T-cell (primary cell): ENCODE measurements at regions not wholly inside any gene's neighbourhood (a gene's known extent, or its start where the extent isn't known, plus 50 kb on each side); places are given as distances from the start of the nearest gene placed in this dataset.

Source experiments
- ATAC-seq, 4 experiments: fragments of 200-7000 bp in 3 of 4; fragments of 150-1000 bp in 1 of 4; cut with Tn5 transposase; replicated peaks in 1 of 4; 1 replicate in 3 of 4; 2 replicates in 1 of 4; pipeline ENCODE4 v1.10.0; 2021; ENCODE audit warnings: moderate library complexity in 3 of 4, mild to moderate bottlenecking in 2 of 4, moderate number of reproducible peaks in 1 of 4
- CTCF ChIA-PET, 2 donors: fragments of 300-600 bp; sonication (Branson Sonifier 250); formaldehyde crosslinking; loops; one replicate each; lab custom pipeline; 2022; ENCODE audit warnings: antibody characterized with exemption in 2 of 2; lab: Charles Lee
- POLR2A ChIA-PET, 2 donors: fragments of 300-600 bp; sonication (Branson Sonifier 250); formaldehyde crosslinking; loops; one replicate each; lab custom pipeline; 2022; ENCODE audit warnings: antibody characterized with exemption in 2 of 2; lab: Charles Lee
- DNase-seq, 35 experiments: peaks; one replicate each; pipeline versions ENCODE4 v3.0.0 to v3.0.0-alpha.2; 2013 to 2023
- H3K27ac ChIP-seq: one replicate; pipeline ENCODE4 v1.5.1; 2013; ENCODE audit warnings: low read length
- H3K27me3 ChIP-seq, 2 experiments: replicated peaks in 1 of 2; 1 replicate in 1 of 2; 2 replicates in 1 of 2; pipeline versions ENCODE4 v1.6.1 to v1.7.0; 2013; ENCODE audit warnings: low read length in 1 of 2, mixed read lengths in 1 of 2; ENCODE audit not compliant: control insufficient read depth in 2 of 2, insufficient read depth in 2 of 2; ENCODE audit errors: extremely low read depth in 1 of 2
- H3K36me3 ChIP-seq, 2 donors: 1 replicate in 1 of 2; 2 replicates in 1 of 2; pipeline versions ENCODE4 v1.6.1 to v1.7.0; 2013; ENCODE audit warnings: low read length in 1 of 2; ENCODE audit not compliant: control insufficient read depth in 2 of 2, insufficient read depth in 1 of 2; ENCODE audit errors: extremely low read depth in 1 of 2
- H3K4me1 ChIP-seq, 2 experiments: 1 replicate in 1 of 2; 2 replicates in 1 of 2; pipeline versions ENCODE4 v1.6.1 to v1.7.0; 2013; ENCODE audit warnings: low read length in 2 of 2, mixed read lengths in 1 of 2; ENCODE audit not compliant: insufficient read depth in 2 of 2, control insufficient read depth in 1 of 2; ENCODE audit errors: extremely low read depth in 1 of 2
- H3K4me3 ChIP-seq, 2 donors: 1 replicate in 1 of 2; 2 replicates in 1 of 2; pipeline versions ENCODE4 v1.5.1 to v1.7.0; 2013; ENCODE audit warnings: mild to moderate bottlenecking in 2 of 2, low read length in 1 of 2, moderate library complexity in 1 of 2; ENCODE audit not compliant: control insufficient read depth in 1 of 2; ENCODE audit errors: extremely low read depth in 1 of 2
- H3K9me3 ChIP-seq: 2 replicates; pipeline ENCODE4 v1.7.0; 2013
- H3K27ac Mint-ChIP-seq, 2 donors: one replicate each; pipeline ENCODE4 v1.8.0; 2020 to 2021; ENCODE audit warnings: mild to moderate bottlenecking in 2 of 2, mixed read lengths in 2 of 2
- H3K27me3 Mint-ChIP-seq, 2 donors: one replicate each; pipeline ENCODE4 v1.8.0; 2021 to 2022; ENCODE audit warnings: mixed read lengths in 2 of 2
- H3K36me3 Mint-ChIP-seq: one replicate; pipeline ENCODE4 v1.8.0; 2021; ENCODE audit warnings: mixed read lengths
- H3K4me1 Mint-ChIP-seq, 3 donors: one replicate each; pipeline ENCODE4 v1.8.0; 2020 to 2022; ENCODE audit warnings: mixed read lengths in 3 of 3, mild to moderate bottlenecking in 1 of 3
- H3K4me3 Mint-ChIP-seq, 3 donors: one replicate each; pipeline ENCODE4 v1.8.0; 2020 to 2022; ENCODE audit warnings: mild to moderate bottlenecking in 3 of 3, mixed read lengths in 3 of 3, moderate library complexity in 3 of 3
- H3K9me3 Mint-ChIP-seq, 3 donors: one replicate each; pipeline ENCODE4 v1.8.0; 2020 to 2022; ENCODE audit warnings: mixed read lengths in 3 of 3
- WGBS: methylation state at CpG from one replicate; pipeline ENCODE4 v1.1.5; 2013; ENCODE audit warnings: missing lambda C conversion rate; ENCODE audit not compliant: insufficient coverage; 5-methylcytosine and 5-hydroxymethylcytosine counted together

DNA sequence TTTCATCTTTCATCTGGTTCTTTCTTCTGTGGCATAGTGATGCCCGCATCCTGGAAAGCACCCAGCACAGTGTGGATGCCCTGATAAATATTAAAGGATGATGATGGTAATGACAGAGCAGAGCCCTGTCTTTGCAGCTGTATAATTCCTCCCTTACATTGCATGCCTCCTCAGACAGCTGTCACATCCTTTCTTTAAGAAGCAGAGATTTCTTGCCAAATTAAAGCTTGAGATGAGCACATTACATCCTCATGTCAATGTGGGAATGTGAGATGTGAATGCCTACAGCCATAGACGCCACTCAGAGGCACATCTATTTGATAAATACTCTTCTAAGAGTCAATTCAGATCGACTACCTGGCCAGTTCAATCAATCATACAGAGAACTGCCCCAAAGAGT, 642.0 kb downstream of the ZNF385D start:
- WGBS: 80% methylated on average over 1 of the region's 3 CpGs
- ChIA-PET POLR2A (no interaction called here), CTCF (no interaction called here)
- Mint-ChIP-seq H3K27ac (no peak overlapping the region), H3K9me3 (peaks cover 26 to 38% (median 32%) of the 10 kb centered on the region in 3 donors), H3K4me3 (no peak overlapping the region), H3K4me1 (no peaks in the 10 kb centered on the region), H3K36me3 (no peaks in the 10 kb centered on the region), H3K27me3 (no peaks in the 10 kb centered on the region)
- no peak overlapping the region for H3K4me3 ChIP-seq
- DNase-seq (no peak), ATAC-seq (no peak)
- no peak overlapping the region for H3K27ac ChIP-seq
- H3K36me3 ChIP-seq: no peaks in the 10 kb centered on the region
- no peaks in the 10 kb centered on the region for H3K27me3 ChIP-seq
- peaks cover 3% of the 10 kb centered on the region for H3K9me3 ChIP-seq
- no peaks in the 10 kb centered on the region for H3K4me1 ChIP-seq

GRCh38 chr3:21105784-21106183, 645.2 kb downstream of the ZNF385D start:
- peaks cover 26 to 34% (median 27%) of the 10 kb centered on the region in 3 donors for H3K9me3 Mint-ChIP-seq
- Histone ChIP-seq H3K9me3 (peaks cover 3% of the 10 kb centered on the region), H3K4me1 (no peaks in the 10 kb centered on the region), H3K36me3 (no peaks in the 10 kb centered on the region), H3K27ac (no peak overlapping the region), H3K27me3 (no peaks in the 10 kb centered on the region), H3K4me3 (no peak overlapping the region)
- ChIA-PET POLR2A (no interaction called here), CTCF (no interaction called here)
- H3K36me3 Mint-ChIP-seq: no peaks in the 10 kb centered on the region
- no peak overlapping the region for H3K27ac Mint-ChIP-seq
- H3K4me1 Mint-ChIP-seq: no peaks in the 10 kb centered on the region
- ATAC-seq (no peak), DNase-seq (no peak)
- no peaks in the 10 kb centered on the region for H3K27me3 Mint-ChIP-seq
- WGBS: 92% methylated on average over 1 of the region's 1 CpG
- H3K4me3 Mint-ChIP-seq: no peak overlapping the region

DNA sequence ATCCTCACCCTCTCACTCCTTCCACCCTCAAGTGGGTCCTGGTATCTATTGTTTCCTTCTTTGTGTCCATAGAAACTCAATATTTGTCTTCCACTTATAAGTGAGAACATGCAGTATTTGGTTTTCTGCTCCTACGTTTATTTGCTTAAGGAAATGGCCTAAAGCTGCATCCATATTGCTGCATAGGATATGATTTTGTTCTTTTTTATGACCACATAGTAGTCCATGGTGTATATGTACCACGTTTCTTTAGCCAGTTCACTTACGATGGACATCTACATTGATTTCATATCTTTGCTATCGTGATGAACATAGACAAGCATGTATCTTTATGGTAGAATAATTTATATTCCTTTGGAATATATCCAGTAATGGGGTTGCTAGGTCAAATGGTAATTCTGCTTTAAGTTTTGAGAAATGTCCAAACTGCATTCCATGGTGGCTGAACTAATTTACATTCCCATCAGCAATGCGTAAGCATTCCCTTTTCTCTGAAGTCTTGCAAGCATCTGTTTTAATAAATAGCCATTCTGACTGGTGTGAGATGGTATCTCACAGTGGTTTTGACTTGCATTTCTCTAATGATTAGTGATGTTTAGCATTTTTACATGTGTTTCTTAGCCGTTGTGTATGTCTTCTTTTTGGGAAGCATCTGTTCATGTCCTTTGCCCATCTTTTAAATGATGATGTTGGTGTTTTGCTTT, 650.2 kb downstream of the ZNF385D start:
- ChIA-PET CTCF (no interaction called here), POLR2A (no interaction called here)
- no peaks in the 10 kb centered on the region for H3K27me3 ChIP-seq
- no peaks in the 10 kb centered on the region for H3K36me3 Mint-ChIP-seq
- H3K27me3 Mint-ChIP-seq: no peaks in the 10 kb centered on the region
- H3K9me3 ChIP-seq: no peaks in the 10 kb centered on the region
- no peak overlapping the region for H3K4me3 ChIP-seq
- H3K36me3 ChIP-seq: no peaks in the 10 kb centered on the region
- H3K4me1 Mint-ChIP-seq: no peaks in the 10 kb centered on the region
- H3K4me1 ChIP-seq: no peaks in the 10 kb centered on the region
- no CpG with 5 or more reads among the region's 6 CpGs for WGBS
- peaks cover 25 to 41% (median 30%) of the 10 kb centered on the region in 3 donors for H3K9me3 Mint-ChIP-seq
- H3K27ac Mint-ChIP-seq: no peak overlapping the region
- ATAC-seq: no peak
- no peak for DNase-seq
- no peak overlapping the region for H3K27ac ChIP-seq
- H3K4me3 Mint-ChIP-seq: no peak overlapping the region

GRCh38 chr3:21094686-21095085, 656.3 kb downstream of the ZNF385D start:
- H3K36me3 Mint-ChIP-seq: no peaks in the 10 kb centered on the region

GRCh38 chr3:21073561-21073960, 677.4 kb downstream of the ZNF385D start:
- H3K36me3 ChIP-seq: no peaks in the 10 kb centered on the region
- no peak overlapping the region for H3K4me3 ChIP-seq
- POLR2A ChIA-PET: no interaction called here
- Mint-ChIP-seq H3K36me3 (no peaks in the 10 kb centered on the region), H3K4me3 (no peak overlapping the region), H3K27ac (no peak overlapping the region), H3K4me1 (no peaks in the 10 kb centered on the region), H3K9me3 (peaks cover 15 to 35% (median 19%) of the 10 kb centered on the region in 3 donors), H3K27me3 (no peaks in the 10 kb centered on the region)
- DNase-seq (no peak), ATAC-seq (no peak)
- no peak overlapping the region for H3K27ac ChIP-seq
- no peaks in the 10 kb centered on the region for H3K27me3 ChIP-seq
- no peaks in the 10 kb centered on the region for H3K9me3 ChIP-seq
- no peaks in the 10 kb centered on the region for H3K4me1 ChIP-seq
- WGBS: no CpG with 5 or more reads among the region's 1 CpG
- CTCF ChIA-PET: no interaction called here

More at GRCh38 chr3:21094686-21095085, 656.3 kb downstream of the ZNF385D start:
- Histone ChIP-seq H3K9me3 (no peaks in the 10 kb centered on the region), H3K4me1 (no peaks in the 10 kb centered on the region), H3K27me3 (no peaks in the 10 kb centered on the region), H3K36me3 (no peaks in the 10 kb centered on the region), H3K4me3 (no peak overlapping the region), H3K27ac (no peak overlapping the region)
- ChIA-PET POLR2A (no interaction called here), CTCF (no interaction called here)
- WGBS: 90% methylated on average over 2 of the region's 2 CpGs
- ATAC-seq (no peak), DNase-seq (no peak)
- Mint-ChIP-seq H3K4me1 (no peaks in the 10 kb centered on the region), H3K9me3 (peaks cover 13 to 25% (median 21%) of the 10 kb centered on the region in 3 donors), H3K4me3 (no peak overlapping the region), H3K27ac (no peak overlapping the region), H3K27me3 (no peaks in the 10 kb centered on the region)

- no peaks in the 10 kb centered on the region for H3K36me3 Mint-ChIP-seq
- H3K27ac ChIP-seq: no peak overlapping the region
- no peaks in the 10 kb centered on the region for H3K36me3 ChIP-seq
- no peak overlapping the region for H3K4me3 Mint-ChIP-seq
- H3K27me3 Mint-ChIP-seq: no peaks in the 10 kb centered on the region
- no peaks in the 10 kb centered on the region for H3K4me1 ChIP-seq
- 0% methylated on average over 1 of the region's 3 CpGs for WGBS
- DNase-seq (no peak), ATAC-seq (no peak)
- no peak overlapping the region for H3K4me3 ChIP-seq
- H3K27ac Mint-ChIP-seq: no peak overlapping the region
- CTCF ChIA-PET: no interaction called here
- POLR2A ChIA-PET: no interaction called here
- no peaks in the 10 kb centered on the region for H3K27me3 ChIP-seq
- peaks cover 20 to 34% (median 21%) of the 10 kb centered on the region in 3 donors for H3K9me3 Mint-ChIP-seq
- H3K4me1 Mint-ChIP-seq: no peaks in the 10 kb centered on the region
- no peaks in the 10 kb centered on the region for H3K9me3 ChIP-seq
Observed at GRCh38 chr3:21067031-21067813, 683.8 kb downstream of the ZNF385D start.
